HL-60 (cell line): ENCODE measurements at regions not wholly inside any gene's neighbourhood (a gene's known extent, or its start where the extent isn't known, plus 50 kb on each side); places are given as distances from the start of the nearest gene placed in this dataset.

Experiments used
- DNase-seq, 2 experiments: peaks; one replicate each; pipeline ENCODE4 v3.0.0-alpha.2; 2010 to 2020; ENCODE audit warnings: low read depth in 1 of 2, low spot score in 1 of 2
- H3K27ac ChIP-seq: fragments of 250-450 bp; sonication (Bioruptor Pico); replicated peaks from 2 replicates; pipeline ENCODE4 v1.5.1; 2020; ENCODE audit warnings: mild to moderate bottlenecking, moderate library complexity
- H3K27me3 ChIP-seq: fragments of 250-450 bp; sonication (Bioruptor Pico); 2 replicates; pipeline ENCODE4 v1.5.1; 2021; ENCODE audit warnings: mild to moderate bottlenecking, moderate library complexity; ENCODE audit not compliant: insufficient read depth, poor library complexity, severe bottlenecking
- H3K4me3 ChIP-seq: replicated peaks from 2 replicates; pipeline ENCODE4 v1.5.1; 2011; ENCODE audit warnings: mild to moderate bottlenecking, control low read depth, low read length; ENCODE audit not compliant: insufficient read depth
- GABPA ChIP-seq: IDR thresholded peaks from 2 replicates; pipeline ENCODE4 v1.6.1; 2012; ENCODE audit warnings: low read depth
- POLR2AphosphoS5 ChIP-seq: IDR thresholded peaks from 2 replicates; pipeline ENCODE4 v1.6.1; 2012; ENCODE audit warnings: low read depth
- REST ChIP-seq: IDR thresholded peaks from 2 replicates; pipeline ENCODE4 v1.6.1; 2012; ENCODE audit warnings: low read depth; ENCODE audit not compliant: insufficient replicate concordance
- SPI1 ChIP-seq: IDR thresholded peaks from 2 replicates; pipeline ENCODE4 v1.6.1; 2012; ENCODE audit warnings: low read depth, mild to moderate bottlenecking, borderline replicate concordance
- TF ChIP-seq, protein P1 (sequence below): IDR thresholded peaks from one replicate; pipeline ENCODE4 v1.5.1; 2011; ENCODE audit warnings: low read length, control low read depth, inconsistent platforms; ENCODE audit not compliant: insufficient read depth

DNA sequence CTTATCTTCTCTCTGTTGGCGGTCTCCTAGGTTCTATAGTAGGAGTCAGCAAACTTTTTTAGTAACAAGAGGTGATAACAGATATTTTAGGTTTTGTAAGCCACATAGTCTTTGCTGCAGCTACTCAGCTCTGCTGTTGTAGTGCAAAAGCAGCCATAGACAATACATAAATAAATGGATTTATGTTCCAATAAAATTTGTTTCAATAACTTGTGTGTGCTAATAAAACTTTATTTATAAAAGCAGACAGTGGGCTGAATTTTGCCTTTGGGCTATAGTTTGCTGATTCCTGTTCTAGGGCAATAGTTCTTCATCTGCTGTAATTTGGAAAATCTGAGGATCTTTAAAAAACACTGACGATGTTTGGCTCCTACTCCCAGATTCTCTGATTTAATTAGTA lies 469.4 kb upstream of the TNC start:
- Histone ChIP-seq H3K27me3 (no peaks in the 10 kb centered on the region), H3K4me3 (no peak overlapping the region), H3K27ac (no peak overlapping the region)
- TF ChIP-seq REST: no peak
- TF ChIP-seq POLR2AphosphoS5: no peak
- TF ChIP-seq, protein P1, sequence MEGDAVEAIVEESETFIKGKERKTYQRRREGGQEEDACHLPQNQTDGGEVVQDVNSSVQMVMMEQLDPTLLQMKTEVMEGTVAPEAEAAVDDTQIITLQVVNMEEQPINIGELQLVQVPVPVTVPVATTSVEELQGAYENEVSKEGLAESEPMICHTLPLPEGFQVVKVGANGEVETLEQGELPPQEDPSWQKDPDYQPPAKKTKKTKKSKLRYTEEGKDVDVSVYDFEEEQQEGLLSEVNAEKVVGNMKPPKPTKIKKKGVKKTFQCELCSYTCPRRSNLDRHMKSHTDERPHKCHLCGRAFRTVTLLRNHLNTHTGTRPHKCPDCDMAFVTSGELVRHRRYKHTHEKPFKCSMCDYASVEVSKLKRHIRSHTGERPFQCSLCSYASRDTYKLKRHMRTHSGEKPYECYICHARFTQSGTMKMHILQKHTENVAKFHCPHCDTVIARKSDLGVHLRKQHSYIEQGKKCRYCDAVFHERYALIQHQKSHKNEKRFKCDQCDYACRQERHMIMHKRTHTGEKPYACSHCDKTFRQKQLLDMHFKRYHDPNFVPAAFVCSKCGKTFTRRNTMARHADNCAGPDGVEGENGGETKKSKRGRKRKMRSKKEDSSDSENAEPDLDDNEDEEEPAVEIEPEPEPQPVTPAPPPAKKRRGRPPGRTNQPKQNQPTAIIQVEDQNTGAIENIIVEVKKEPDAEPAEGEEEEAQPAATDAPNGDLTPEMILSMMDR: no peak
- TF ChIP-seq GABPA: no peak
- TF ChIP-seq SPI1: no peak
- DNase-seq: no peak

- DNase-seq: no peak
- H3K27me3 ChIP-seq: no peaks in the 10 kb centered on the region
- H3K27ac ChIP-seq: no peak overlapping the region
- no peak overlapping the region for H3K4me3 ChIP-seq
- no peak for TF ChIP-seq REST
- TF ChIP-seq, protein P1: no peak
- TF ChIP-seq GABPA: no peak
- TF ChIP-seq POLR2AphosphoS5: no peak
- TF ChIP-seq SPI1: no peak
Measured at GRCh38 chr9:115590011-115590410, 472.1 kb upstream of the TNC start.

- TF ChIP-seq, protein P1: peak; percentile 86
- TF ChIP-seq POLR2AphosphoS5: no peak
- no peak for TF ChIP-seq REST
- TF ChIP-seq SPI1: no peak
- TF ChIP-seq GABPA: no peak
- no peak overlapping the region for H3K4me3 ChIP-seq
- no peak overlapping the region for H3K27ac ChIP-seq
- peak; percentile 2 to 42 for DNase-seq
- peaks cover 4% of the 10 kb centered on the region for H3K27me3 ChIP-seq
Measured at GRCh38 chr9:115591584-115591984, 473.6 kb upstream of the TNC start.
